HG02973 (cell line): ENCODE measurements at regions not wholly inside any gene's neighbourhood (a gene's known extent, or its start where the extent isn't known, plus 50 kb on each side); places are given as distances from the start of the nearest gene placed in this dataset.
A peak's percentile ranks its signal among the peaks of the same experiment; 100 is the strongest.

Experiments
- ATAC-seq: cut with Tn5 transposase; IDR thresholded peaks from one replicate; pipeline ENCODE4 v1.9.1; 2021; ENCODE audit warnings: moderate library complexity; ENCODE audit not compliant: unreplicated experiment

- no peak for ATAC-seq
Observed at GRCh38 chr10:89829262-89829886, 128.0 kb downstream of the KIF20B start.

DNA sequence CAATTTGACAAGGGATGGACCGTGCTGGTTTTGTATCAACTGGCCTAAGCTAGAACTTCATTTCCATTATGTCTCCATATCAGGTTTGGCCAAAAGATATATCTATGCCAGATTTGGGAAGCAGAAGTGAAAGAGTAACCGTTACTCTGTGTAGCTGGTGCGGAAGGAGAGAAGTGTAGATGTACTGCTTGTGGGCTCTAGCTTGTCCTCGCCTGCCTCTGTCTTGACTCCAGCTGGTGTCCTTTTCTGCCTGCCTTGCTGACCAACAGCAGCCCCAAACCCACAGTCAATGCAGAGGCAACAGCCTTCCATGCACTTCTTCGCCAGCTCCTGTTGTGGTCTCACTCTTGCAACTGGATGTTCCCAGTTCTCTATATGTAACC lies 128.5 kb downstream of the KIF20B start:
- no peak for ATAC-seq

DNA sequence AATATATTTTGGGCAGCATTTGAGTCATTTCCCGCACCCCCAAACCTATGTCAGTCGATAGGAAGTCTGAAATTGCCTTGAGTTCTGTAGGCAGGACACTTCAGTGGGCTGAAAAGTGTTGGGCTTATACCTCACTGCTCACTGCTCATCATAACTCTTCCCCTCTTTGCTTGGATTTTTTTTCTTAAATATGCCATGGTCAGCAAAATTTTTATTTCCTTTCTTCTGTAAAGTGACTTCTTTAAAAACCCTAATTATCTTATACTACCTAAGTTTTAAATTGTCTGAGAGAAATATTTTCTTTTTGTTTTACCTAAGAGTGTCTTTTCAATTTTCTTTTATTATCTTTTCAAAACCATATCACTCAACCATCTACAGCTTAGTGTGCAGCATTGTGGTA lies 129.2 kb downstream of the KIF20B start:
- no peak for ATAC-seq

DNA sequence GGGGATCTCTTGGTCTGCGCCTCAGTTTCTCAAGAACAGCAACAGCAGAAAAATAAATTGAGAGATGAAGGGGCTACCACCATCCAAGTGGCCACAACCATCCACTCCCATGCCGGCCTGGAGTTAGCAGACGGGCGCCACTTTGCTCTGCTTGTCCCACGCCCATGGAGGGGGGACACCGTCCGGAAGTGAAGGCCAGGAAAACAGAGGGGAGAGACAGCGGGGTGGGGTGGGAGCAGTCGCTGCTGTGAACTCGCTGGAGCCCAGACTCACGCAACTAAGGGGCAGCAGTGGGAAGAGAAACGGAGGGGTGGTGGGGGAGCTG lies 135.4 kb downstream of the KIF20B start:
- no peak for ATAC-seq

GRCh38 chr10:89837165-89838043 lies 136.0 kb downstream of the KIF20B start:
- no peak for ATAC-seq

GRCh38 chr10:89838044-89838615 lies 136.7 kb downstream of the KIF20B start:
- no peak for ATAC-seq

- no peak for ATAC-seq
Observed at GRCh38 chr10:89845541-89846280, 144.3 kb downstream of the KIF20B start.

DNA sequence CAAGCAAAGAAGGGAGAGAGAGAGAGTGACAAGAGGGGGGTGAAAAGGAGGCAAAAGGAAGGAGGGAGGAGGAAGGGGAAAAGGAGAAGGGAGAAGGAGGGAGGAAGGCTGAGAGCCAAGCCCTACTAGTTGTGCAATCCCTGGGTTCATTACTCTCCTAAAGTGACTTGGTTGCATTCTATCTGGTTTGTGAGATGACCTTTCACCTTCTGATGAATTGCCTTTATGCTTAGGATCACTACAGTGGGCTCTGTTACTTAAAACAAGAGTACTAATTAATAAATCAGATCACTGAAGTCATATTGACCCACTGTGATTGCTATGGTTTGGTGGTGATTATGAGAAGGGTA lies 144.9 kb downstream of the KIF20B start:
- no peak for ATAC-seq

- ATAC-seq: no peak
Observed at GRCh38 chr10:89846786-89847185, 145.4 kb downstream of the KIF20B start.

- no peak for ATAC-seq
Observed at GRCh38 chr10:89852872-89853271, 151.5 kb downstream of the KIF20B start.

DNA sequence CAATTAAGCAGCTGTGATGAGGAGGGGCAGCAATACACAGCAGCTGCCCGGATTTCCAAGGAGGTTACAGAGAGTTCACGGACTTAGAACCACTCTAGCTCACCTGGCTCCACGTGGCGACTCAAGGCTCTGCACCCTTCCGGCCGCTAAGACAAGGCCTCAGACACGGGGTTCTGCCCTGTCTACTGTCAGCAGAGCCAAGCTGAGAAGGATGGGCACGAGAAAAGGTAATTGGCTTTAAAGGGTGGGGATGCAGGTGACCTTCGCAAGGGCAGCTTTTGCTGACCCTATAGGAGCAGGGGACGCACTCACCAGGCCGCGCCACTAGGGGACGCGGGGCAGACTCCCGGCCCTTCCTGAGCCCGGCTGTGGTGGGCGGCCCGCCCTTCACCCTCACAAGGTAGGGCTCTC lies 152.4 kb downstream of the KIF20B start:
- no peak for ATAC-seq

DNA sequence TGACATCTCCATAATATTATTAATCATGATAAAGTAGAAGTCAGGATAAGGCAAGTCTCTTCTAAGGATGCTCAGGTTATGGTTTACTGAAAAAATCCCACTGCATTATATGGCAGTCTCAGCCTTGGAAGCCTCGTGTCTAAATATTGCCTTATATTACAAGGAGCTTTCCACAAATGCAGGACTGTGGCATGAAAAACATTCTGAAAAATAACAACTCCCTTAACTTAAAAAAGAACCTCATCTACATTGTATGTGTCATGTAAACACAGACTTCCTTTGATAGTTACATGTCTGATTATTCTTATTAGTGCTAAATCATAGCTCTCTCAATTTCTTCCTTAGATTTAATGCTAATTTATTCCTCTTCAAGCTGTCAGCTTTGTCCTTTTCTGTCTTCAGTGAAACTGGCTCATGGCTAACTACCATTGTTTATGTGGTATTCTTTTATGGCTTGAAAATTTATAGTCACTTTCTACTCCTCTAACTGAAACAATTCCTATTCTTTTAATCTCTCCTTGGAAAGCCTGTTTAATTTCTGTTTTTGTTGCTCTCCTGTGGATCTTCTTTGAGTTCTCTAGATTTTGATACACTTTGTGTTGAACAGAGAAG lies 156.1 kb downstream of the KIF20B start:
- no peak for ATAC-seq

DNA sequence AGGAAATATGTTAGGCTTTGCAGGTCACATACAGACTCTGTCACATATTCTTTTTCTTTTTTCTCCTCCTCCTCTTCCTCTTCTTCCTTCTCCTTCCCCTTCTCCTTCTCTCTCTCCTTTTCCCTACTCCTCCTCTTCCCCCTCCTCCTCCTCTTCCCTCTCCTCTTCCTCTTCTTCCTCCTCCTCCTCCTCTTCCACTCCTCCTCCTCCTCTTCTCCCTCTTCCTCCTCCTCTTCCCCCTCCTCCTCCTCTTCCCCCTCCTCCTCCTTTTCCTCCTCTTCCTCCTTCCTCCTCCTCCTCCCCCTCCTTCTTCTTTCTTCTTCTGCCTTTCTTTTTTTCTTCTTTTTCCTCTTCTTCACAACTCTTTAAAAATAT lies 159.8 kb downstream of the KIF20B start:
- no peak for ATAC-seq

DNA sequence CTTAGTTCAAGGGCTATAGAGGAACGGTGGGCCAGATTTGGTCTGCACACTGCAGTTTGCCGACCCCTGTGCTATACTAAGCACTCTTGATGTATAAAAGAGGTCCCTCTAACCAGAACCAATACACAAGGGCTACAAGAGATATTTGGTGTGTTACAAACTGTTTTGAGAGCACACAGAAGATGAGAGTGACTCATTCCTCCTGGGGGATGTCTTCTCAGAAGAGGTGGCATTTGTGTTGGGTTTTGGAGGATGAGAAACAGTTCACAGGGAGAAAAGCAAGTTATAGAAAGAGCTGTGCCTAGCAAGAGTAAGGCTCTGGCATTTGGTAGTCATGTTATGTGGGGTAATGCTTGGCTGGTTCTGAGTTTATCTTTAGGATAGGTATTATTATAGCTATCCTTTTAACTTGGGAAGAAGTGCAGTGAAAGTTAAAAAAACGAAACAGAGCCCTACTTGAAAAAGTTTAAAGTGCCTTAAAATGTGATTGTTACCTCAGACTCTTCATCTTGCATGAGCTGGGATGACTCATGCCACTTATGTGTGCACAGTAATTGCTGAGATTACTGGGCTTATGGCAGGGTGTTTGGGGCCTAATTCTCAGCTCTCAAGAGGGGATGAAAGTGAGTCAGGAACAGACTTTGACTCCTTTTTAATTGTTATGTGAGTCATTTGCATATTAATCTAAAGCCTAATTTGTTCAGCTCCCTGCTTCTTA lies 160.4 kb downstream of the KIF20B start:
- ATAC-seq: no peak

DNA sequence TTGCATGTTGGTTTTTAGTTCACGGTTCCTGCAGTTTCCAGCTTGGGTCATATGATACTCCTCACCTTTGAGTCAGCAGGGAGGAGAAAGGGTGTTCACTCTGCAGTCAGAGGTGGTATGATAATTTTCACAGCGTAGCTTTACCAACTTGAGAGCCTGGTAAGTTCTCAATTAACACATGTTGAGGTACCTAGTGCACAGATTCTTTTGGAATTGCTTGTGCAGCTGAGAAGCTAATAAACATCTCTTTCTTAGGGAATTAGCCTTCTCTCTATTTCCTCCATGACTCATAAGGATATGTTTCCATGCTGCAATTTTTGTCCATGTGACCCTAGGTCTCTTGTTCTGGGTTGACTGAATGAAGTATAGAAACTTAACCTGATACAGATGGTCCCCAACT lies 166.6 kb downstream of the KIF20B start:
- ATAC-seq: no peak

DNA sequence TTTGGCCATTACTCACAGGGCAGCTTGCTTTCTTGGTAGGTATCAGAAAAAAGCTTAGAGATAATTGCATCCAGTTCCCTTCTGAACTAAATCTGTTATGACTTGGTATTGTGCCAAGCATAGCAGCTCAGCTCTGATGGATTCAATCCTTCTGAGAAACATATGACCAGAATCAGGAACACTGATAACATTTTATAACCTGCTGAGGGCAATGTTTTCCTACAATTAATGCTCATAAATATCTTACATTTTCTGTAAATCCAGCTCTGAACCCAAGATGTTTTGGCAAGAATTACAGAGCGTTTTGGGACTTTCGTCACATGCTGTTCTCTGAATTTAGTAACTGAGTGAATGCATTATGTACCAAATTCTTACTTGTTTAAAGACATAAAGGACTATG lies 167.8 kb downstream of the KIF20B start:
- ATAC-seq: no peak

DNA sequence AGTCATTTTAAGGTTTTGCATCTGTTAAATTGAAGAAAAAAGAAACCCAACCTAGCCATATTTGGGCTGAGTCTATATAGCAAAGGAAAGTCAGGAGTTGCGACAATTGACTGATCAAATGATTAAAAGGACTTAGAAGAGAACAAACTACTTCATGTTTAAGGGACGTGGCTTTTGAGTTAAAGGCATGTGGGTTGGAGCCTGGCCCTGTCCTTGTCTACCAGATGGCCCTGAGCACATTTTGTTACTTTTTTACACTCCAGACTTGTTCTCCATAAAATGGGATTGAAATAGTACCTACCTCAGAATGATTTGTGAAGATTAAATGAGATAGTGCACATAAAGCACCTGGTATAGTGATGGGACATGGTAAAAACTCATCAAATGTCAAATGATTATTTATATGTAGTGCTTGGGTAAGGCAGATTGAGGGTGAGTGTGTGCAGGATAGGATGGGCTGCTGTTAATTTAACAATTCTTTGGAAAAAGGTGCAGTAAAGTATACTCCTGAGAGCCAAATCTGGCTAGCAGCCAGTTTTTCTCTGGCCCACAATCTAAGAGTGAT lies 168.3 kb downstream of the KIF20B start:
- ATAC-seq: no peak

DNA sequence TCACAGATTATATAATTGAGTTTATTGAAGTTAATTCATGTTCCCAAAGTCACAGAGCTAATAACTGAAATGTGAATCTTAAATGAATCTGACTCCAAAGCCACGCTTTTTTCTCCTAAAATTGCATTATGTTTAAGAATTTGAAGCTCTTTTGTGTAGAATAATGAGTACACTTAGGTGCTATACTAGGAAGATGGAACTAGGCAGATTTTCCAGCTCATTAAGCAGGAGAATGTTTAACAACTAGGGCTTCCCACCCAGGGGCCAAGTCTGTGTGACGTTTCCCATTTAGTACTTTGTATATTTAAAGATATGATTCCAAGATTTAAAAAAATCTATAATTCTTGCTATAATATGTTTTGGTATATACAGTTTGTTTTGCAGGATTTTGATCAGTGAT lies 169.5 kb downstream of the KIF20B start:
- ATAC-seq: no peak

GRCh38 chr10:89873055-89873454 lies 171.7 kb downstream of the KIF20B start:
- peak; percentile 66 for ATAC-seq

GRCh38 chr10:89875557-89875956 lies 174.2 kb downstream of the KIF20B start:
- no peak for ATAC-seq
